Stimulated activated CD4-positive, alpha-beta T cell treated with anti-CD3 and anti-CD28 coated beads, Interleukin-12 subunit alpha, Interleukin-12 subunit beta, amount 100 ng/mL, for 48 hours (primary cell): ENCODE measurements at regions not wholly inside any gene's neighbourhood (a gene's known extent, or its start where the extent isn't known, plus 50 kb on each side); places are given as distances from the start of the nearest gene placed in this dataset.

Experiments used
- DNase-seq, 3 donors: peaks; one replicate each; pipeline ENCODE4 v3.0.0-alpha.2; 2020; ENCODE audit warnings: low read depth in 2 of 3, low spot score in 1 of 3

DNA sequence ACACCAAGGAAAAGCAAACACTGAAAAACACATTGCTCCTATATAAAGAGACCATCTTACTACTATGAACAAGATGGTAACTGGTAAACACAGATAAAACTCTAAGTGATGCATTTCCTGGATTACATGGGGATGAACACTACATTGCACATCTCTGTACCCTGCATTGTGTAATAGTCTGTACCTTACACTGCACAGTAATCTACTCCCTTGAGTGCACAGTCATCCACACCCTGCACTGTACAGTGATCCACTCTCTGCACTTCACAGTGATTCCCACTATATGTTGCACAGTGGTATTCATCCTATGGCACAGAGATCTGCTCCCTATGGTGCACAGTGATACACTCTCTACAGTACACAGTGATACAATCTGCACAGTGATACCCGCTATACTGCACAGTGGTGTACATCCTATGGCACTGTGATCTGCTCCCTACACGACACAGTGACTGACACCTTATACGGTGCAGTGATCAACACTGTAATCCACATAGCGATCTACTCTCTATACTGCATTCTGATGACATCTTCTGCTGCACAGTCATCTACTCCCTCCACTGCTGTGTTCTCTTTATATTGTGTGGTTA is 462.2 kb upstream of the RGPD4 start:
- DNase-seq, result no peak

DNA sequence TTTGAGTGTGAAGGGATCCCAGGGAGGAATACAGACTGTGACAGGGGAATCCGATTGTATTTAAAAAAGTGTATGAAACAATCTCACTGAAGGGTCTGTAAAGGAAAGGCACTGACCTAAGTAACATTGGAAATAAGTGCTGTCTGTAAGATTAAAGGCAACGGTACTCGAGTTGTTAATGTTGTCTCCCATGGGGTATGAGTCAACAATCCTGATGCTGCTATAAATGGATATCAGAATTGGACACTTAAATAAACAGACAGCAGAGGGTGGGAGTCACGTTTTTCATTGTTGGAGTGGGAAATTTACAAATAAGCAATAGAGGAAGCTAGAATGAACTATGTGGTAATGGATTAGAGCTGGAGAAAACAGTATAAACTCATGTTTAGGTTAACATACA is 452.4 kb upstream of the RGPD4 start:
- no peak for DNase-seq

DNA sequence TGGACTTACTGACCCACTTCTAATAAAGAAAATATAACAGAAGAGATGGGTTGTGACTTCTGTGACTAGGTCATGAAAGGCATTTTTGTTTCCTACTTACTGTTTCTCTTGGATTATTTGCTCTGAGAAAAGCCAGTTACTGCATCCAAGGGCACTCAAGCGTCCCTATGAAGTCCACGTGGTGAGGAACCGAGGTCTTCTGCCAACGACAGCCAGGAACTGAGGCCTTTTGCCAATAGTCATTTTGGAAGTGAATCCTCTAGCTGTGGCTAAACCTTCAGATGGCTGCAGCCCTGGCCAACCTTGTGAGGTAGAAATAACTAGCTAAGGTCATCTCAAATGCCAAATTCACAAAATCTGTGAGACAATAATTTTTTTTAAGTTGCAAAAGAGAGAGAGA is 449.8 kb upstream of the RGPD4 start:
- DNase-seq, result no peak

DNA sequence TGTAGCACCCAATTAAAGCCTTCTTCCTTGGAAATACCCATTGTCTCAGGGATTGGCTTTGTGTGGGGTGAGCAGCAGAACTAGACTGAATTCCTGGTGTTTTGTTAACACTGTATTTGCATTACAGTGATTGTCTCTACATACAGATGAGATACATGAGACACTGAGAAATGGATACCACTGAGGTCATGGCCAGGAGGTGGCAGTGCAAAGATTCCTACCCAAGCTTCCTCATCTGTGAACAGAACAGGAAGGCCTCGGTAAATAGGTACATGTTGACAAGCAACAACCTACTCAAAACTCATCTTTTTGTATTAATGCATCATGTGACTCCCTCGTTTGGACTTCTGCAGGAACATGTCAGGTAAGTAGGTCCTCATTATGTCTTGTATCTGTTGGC is 445.8 kb upstream of the RGPD4 start:
- DNase-seq, result no peak

DNA sequence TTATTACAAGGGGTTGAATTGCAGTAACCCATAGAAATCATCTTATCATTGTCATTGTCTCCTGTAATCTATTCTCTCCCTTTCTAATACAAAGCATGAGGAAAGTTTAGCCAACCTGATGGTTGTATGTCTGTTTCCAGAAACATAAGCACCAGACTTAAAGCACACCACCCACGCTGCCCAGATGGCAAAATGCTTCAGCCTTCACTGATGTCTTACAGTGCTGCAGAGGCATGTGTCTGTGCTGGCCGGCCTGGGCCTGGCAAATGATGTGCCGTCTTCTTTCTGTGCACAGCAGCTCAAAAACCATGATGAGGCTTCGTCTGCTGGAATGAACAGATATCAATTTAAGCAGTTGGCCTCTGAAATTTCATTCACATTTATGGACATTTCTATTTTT is 443.0 kb upstream of the RGPD4 start:
- no peak for DNase-seq

DNA sequence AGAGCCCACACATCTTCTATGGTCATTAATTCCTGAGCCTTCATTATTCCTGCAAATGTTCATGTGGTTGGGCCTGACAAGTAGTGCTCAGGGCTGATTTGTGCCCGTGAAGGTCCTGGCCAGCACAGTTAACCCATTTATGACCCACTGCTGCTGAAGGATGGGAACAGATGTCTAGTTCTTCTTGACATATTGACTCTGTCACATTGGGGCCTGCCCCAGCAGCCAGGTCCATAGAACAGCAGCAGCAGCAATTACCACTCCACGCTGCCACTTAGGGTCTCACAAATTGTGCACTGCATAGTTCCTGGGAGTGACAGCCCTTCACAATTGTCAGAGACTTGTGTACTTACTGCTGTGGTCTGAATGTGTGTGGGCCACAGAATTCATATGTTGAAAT is 442.3 kb upstream of the RGPD4 start:
- no peak for DNase-seq

DNA sequence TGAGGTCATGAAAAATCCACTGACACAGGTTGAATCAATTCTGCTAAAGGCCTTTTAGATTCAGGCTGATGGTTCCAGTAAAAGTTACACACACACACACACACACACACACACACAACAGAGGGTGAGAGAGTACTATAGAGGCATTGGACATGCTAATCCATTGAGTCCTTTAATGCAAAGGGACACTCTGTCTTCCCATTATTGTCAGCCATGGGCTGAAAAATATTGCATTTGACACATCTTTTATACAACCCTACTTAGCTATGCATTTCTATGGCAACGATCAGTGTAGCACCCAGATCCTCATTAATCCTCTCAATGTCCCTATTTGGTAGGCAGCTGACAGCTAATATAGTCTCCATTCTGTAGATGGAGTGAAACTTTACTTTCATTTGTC is 440.8 kb upstream of the RGPD4 start:
- DNase-seq, result no peak

DNA sequence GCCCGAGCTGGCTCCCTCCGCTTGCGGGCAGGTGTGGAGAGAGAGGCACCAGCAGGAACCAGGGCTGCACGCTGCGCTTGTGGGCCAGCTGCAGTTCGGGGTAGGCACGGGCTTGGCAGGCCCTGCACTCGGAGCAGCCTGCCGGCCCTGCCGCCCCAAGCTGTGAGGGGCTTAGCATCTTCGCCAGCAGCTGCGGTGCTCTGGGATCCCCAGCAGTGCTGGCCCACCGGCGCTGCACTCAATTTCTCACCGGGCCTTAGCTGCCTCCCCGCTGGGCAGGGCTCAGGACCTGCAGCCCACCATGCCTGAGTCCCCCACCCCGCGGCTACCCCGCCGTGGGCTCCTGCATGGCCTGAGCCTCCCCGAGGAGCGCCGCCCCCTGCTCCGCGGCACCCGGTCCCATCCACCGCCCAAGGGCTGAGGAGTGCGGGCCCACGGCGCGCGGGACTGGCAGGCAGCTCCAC is 434.4 kb upstream of the RGPD4 start:
- DNase-seq, result no peak

DNA sequence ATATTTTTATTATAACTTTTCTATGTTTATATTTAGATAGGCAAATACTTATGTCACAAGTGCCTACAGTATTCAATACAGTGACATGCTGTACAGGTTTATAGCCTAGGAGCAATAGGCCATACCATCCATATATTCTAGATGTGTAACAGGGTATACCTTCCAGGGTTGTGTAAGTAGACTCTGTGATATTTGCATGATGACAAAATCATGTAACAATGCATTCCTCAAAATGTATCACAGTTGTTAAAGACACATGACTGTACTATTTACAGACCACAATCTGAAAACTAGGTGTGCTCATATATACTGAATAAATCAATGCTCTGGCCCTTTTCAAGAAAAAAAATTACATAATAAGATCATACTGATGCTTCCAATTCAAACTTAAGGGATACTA is 433.2 kb upstream of the RGPD4 start:
- DNase-seq, result no peak

DNA sequence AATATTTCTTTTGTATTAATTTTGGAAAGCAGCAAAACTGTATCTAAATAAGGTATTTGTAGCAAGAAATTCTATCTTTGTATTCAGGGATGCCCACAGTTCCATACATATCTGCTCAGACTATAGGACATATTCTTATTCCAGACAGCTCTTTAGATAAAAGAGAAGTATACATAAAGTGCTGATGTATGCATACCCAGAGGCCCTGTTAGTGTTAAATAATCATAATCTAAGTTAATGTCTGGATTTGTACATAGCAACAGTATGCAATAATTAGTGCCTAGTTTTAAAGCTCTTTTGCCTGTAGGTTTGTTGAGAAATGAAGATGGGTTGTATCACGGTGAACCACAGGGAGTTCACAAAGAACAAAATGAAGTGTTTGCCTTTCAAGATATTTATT is 428.0 kb upstream of the RGPD4 start:
- no peak for DNase-seq

DNA sequence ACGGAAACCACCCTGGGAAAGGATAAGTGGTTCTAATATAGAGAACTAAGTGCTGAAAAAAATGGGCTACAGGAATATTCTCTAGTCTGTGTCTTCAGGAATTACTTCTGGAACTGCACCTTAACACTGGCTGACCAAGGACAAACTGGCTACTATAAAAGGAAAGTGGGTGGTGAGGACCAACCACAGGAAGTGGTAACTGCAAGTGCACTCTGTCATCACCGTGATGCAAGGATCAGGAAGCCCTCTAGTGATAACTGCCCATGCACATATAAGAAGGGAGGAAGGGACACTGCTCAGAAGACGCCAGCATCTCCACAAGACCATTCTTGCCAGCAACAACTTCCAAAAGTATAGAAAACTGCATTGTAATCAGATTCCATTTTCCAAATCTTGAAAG is 424.4 kb upstream of the RGPD4 start:
- no peak for DNase-seq

DNA sequence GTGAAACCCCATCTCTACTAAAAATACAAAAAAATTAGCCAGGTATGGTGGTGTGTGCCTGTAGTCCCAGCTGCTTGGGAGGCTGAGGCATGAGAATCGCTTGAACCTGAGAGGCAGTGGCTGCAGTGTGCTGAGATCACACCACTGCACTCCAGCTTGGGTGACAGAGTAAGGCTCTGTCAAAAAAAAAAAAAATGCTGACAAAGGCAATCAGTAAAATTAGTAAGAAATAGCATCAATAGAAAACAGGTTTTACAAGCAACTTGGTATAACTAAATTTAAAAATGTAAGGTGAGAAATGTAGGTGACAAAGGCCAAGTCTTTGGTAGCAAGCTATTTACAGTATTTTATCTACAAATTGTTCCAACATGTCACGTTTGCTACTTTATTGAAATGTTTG is 421.4 kb upstream of the RGPD4 start:
- no peak for DNase-seq

DNA sequence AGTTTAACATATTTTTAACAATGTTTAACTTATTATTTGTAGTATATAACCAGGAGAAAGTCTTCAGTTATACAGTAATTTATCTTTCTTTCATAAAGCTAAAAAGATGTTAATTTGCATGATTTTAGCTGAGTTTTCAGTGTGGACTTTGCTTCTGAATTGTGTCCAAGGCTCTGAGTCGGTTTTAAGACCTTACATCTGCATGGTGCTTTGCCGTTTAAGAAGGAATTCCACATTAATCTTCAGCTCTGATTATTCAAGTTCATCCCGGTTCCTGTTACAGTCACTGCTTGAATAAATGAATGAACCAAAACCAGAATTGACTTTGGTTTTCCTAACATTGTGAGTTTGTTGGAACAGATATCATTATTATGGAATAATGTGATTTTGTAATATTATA is 419.7 kb upstream of the RGPD4 start:
- no peak for DNase-seq

DNA sequence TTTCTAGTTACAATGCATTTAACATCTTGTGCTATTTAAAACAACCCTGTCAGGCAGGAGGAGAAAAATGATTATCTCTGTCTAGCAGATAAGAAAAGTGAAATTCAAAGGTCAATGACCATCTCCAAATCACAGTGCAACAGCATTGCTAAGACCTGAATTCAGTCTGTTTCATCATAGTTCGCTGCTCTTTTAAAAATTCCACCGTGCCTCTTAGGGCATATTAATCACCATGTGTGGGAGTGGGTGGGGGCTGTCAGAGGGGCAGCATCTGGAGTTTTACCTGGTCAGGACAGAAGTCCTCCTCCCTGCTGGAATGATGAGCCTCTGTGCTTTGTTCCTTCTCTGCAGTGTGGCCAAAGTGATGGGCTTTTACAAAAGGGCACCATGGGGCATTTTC is 418.7 kb upstream of the RGPD4 start:
- no peak for DNase-seq

DNA sequence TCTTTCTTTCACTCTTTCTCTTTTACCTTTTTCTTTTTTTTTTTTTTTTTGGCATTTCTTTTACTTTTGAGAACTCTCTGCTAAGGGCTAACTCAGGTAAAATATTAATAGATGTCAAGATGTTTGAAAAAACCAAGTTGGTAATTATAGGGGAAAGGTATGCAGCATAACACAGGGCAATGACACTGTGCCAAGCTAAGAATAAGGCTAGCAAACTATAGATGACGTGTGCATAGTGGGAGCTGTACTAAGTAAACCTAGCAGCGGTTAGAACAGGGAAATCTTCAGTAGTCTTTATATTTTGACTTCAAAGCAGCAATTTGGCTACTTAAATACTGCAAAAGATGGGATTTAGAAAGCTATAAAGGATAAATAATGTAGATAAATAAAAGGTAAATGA is 415.4 kb upstream of the RGPD4 start:
- DNase-seq, result no peak

DNA sequence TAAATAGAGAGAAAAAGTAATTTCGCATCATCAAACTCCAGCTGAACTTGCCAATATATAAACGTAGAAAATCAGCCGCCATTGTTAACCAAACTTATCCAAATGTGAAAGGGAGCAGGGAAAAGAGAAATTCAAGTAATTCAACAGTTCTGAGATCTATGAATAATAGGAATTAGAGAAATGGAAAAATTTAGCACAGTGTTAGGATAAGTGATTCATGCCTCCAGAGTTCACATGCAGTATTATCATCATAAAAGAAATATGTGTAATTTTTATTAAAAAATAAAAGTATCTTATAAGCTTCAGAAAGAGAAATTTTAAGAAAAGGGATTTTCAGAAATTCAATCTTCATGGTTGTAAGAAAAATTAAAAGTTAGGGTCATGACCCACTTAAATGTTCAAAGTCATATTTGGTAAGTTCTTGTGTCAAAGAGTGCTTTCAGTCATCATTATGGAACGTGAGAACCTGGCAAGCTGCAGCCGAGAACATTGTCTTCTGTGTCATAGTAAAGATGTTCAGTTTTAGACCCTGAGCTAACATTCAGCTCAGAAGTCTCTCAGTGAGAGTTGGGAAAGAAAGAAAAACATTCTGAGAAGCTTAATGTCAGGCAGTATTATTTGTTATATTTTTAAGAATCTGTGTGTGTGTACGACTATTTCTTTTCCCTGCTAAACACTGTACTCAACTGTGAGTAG is 414.3 kb upstream of the RGPD4 start:
- DNase-seq, result no peak

DNA sequence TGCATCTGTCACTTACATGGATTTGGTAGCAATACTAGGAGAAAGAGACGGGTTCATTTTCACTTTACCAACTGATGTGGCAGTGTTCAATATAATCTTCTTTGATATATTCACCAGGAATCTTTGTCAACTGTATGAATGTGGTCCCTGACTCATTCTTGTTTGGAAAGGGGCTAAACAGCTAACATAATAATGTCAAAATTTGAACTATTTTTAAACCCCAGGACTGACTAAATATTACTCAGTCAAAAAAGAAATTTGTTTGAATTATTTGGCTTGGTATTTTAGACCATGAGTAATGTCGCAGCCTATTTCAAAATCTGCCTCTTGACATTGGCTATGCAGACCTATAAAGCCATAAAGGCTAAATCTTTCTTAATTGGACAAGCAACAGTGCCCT is 413.7 kb upstream of the RGPD4 start:
- no peak for DNase-seq

DNA sequence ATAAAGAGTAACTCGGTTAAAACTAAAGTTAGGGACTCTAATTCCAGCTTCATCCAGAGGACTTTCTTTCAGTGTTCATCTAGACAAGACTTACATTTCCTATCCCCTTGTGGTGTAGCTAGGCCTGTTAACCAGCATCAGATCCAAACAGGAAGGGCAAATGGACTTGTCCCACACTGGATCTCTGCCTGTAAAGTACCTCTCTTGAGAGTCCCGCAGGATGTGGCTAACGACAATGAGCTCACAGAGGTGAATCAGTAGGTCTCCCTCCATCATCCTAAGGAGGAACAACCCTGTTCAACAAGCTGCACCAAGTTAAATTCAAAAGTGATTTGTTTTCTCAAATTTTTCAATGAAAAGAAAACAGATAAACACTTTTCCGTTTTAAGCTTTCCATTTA is 412.3 kb upstream of the RGPD4 start:
- DNase-seq, result no peak

DNA sequence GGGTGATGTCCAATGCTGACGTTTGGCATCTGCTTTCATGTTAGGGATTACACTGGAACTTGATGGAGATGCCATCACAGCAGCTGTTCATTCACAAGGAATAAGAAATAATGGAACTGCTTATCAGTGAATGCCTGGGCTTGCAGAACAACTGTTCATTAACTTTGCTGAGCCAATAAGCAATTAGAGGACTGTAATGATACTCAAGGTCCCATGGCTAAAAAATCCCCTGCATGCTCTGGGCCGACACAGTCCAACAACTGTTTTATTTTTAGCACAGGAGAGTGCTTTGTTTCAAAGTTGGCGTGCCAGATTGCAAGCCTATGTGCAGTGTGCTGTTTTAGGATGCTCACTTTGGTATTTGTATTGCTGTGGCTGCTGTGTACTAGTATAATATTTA is 408.0 kb upstream of the RGPD4 start:
- no peak for DNase-seq

DNA sequence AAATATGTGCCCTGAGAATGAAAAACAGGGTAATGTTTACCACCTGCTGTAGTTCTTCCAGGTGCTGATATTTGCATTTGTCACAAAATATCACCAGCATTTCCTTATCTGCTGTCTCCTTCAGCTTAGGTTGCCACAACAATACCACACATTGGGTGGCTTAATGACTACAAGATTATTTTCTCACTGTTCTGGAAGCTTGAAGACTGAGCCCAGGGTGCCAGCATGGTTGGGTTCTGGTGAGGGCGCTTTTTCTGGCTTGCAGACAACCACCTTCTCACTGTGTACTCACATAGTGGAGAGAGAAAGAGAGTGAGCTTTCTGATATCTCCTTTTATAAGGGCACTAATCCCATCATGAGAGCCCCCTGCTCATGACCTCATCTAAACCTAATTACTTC is 407.5 kb upstream of the RGPD4 start:
- no peak for DNase-seq

DNA sequence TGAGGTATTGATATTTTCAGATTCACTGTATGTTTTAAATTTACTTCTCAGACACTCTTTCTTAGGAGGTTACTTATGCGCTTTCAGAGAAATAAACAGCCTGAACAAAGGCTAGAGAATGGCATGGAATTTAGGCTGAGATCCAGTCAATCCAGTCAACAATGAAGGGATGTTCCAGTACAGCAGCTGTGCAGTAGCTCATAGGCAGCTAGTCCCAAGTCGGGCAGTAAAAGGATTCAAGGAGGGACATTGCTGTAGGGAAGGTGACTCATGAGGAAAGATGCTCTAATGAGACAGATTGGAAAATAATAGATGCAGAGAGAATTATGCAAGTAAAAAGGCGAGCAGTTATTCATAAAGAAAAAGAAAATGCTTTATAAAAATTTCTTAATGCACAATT is 397.9 kb upstream of the RGPD4 start:
- DNase-seq, result no peak

DNA sequence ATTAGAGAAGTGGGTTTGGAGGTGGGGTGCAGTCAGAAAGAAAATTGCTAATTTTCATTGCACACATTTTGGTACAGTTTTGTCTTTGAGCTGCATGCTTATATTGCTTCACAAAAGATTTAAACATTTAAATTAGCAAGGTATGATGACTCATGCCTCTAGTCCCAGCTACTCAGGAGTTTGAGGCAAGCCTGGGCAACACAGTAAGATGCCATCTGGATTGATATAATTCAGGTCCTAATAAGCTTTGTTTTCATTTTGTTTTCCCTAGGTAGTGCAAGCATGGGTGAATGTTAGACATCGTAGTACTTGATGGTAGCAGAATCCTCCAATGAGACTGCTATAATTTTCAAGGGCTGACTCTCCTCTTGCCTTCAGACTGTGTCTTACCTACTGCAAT is 396.7 kb upstream of the RGPD4 start:
- DNase-seq, result no peak

DNA sequence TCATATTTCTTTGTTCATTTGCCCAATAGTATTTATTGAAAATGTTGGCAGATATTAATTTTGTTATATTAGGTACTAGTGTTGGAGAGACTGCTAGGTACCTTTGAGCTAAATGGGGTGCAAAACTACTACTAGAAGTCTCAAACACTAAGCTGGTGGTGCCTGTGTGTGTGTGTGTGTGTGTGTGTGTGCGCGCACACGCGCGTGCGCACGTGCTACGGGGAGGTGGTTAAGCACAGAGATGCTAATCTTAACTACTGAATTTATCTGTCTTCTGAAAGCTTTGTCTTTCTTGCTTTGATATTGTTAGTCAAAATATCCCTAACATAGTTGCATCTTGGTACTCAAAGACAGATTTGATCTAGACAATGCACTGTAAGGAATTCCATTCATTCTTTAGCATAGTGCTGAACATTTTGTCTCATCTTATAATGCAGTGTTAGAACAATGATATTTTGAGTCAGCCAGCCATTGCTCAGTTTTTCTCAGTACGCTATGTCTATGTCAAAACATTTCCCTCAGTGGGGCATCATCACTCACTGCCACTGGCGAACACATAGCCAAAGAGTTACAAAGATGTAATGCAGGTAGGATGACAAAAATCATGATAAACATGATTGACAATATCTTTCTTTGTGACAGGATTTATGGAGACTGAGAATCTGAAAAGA is 396.0 kb upstream of the RGPD4 start:
- no peak for DNase-seq
